WERI-Rb-1 (cell line): ENCODE measurements at regions not wholly inside any gene's neighbourhood (a gene's known extent, or its start where the extent isn't known, plus 50 kb on each side); places are given as distances from the start of the nearest gene placed in this dataset.
"Not testable (repeated sequence)": the region's sequence is repeated elsewhere in the genome, so short reads cannot be mapped to it uniquely, and the experiment has no call there.

Source experiments
- DNase-seq: peaks from one replicate; pipeline ENCODE4 v3.0.0-alpha.2; 2020
- H3K27ac ChIP-seq: fragments of 250-450 bp; sonication (Bioruptor Pico); 2 replicates; pipeline ENCODE4 v1.5.1; 2020; ENCODE audit warnings: mild to moderate bottlenecking, moderate library complexity
- H3K27me3 ChIP-seq: fragments of 250-450 bp; sonication (Bioruptor Pico); 2 replicates; pipeline ENCODE4 v1.5.1; 2021; ENCODE audit warnings: mild to moderate bottlenecking, low read depth, moderate library complexity; ENCODE audit not compliant: insufficient read depth, severe bottlenecking
- H3K36me3 ChIP-seq: fragments of 250-450 bp; sonication (Bioruptor Pico); 2 replicates; pipeline ENCODE4 v1.5.1; 2020; ENCODE audit warnings: mild to moderate bottlenecking, moderate library complexity
- H3K4me3 ChIP-seq: 2 replicates; pipeline ENCODE4 v1.5.1; 2011; ENCODE audit warnings: low read depth, mild to moderate bottlenecking, control low read depth, low read length
- H3K9me3 ChIP-seq: fragments of 250-450 bp; sonication (Bioruptor Pico); 2 replicates; pipeline ENCODE4 v1.5.1; 2021; ENCODE audit warnings: mild to moderate bottlenecking, moderate library complexity; ENCODE audit not compliant: severe bottlenecking
- CTCF ChIP-seq: IDR thresholded peaks from 2 replicates; pipeline ENCODE4 v1.5.1; 2011; ENCODE audit warnings: low read depth, mild to moderate bottlenecking, control low read depth, inconsistent platforms, low read length

GRCh38 chr1:148392505-148392904 is 90.6 kb downstream of the PPIAL4G start:
- not testable (repeated sequence) for H3K27me3 ChIP-seq, H3K27ac ChIP-seq, H3K9me3 ChIP-seq, DNase-seq, H3K36me3 ChIP-seq, H3K4me3 ChIP-seq

GRCh38 chr1:148391323-148391722 is 91.8 kb downstream of the PPIAL4G start:
- H3K4me3 ChIP-seq, H3K9me3 ChIP-seq, H3K36me3 ChIP-seq, DNase-seq, H3K27me3 ChIP-seq, H3K27ac ChIP-seq: not testable (repeated sequence)

- H3K27ac ChIP-seq, result no peak overlapping the region
- no peaks in the 10 kb centered on the region for H3K36me3 ChIP-seq
- DNase-seq, result no peak
- no peaks in the 10 kb centered on the region for H3K27me3 ChIP-seq
- no peak overlapping the region for H3K4me3 ChIP-seq
- no peaks in the 10 kb centered on the region for H3K9me3 ChIP-seq
- no peak for TF ChIP-seq CTCF
Measured at GRCh38 chr1:148389027-148389339, 94.1 kb downstream of the PPIAL4G start.

GRCh38 chr1:148388260-148389026 is 94.7 kb downstream of the PPIAL4G start:
- Histone ChIP-seq H3K9me3 (no peaks in the 10 kb centered on the region), H3K27ac (no peak overlapping the region), H3K4me3 (no peak overlapping the region), H3K27me3 (no peaks in the 10 kb centered on the region), H3K36me3 (no peaks in the 10 kb centered on the region)
- no peak for TF ChIP-seq CTCF
- no peak for DNase-seq

GRCh38 chr1:148387949-148388259 is 95.2 kb downstream of the PPIAL4G start:
- not testable (repeated sequence) for H3K27me3 ChIP-seq, DNase-seq, H3K9me3 ChIP-seq, H3K27ac ChIP-seq, H3K4me3 ChIP-seq, H3K36me3 ChIP-seq

- not testable (repeated sequence) for H3K27me3 ChIP-seq, H3K36me3 ChIP-seq, H3K9me3 ChIP-seq, H3K27ac ChIP-seq, H3K4me3 ChIP-seq, DNase-seq
Measured at GRCh38 chr1:148387122-148387948, 95.8 kb downstream of the PPIAL4G start.

GRCh38 chr1:148386617-148387016 is 96.5 kb downstream of the PPIAL4G start:
- Histone ChIP-seq H3K36me3 (no peaks in the 10 kb centered on the region), H3K9me3 (no peaks in the 10 kb centered on the region), H3K27ac (no peak overlapping the region), H3K27me3 (no peaks in the 10 kb centered on the region), H3K4me3 (no peak overlapping the region)
- no peak for TF ChIP-seq CTCF
- DNase-seq, result no peak

- H3K27ac ChIP-seq, H3K4me3 ChIP-seq, H3K9me3 ChIP-seq, H3K27me3 ChIP-seq, H3K36me3 ChIP-seq, DNase-seq: not testable (repeated sequence)
Measured at GRCh38 chr1:148386031-148386398, 97.1 kb downstream of the PPIAL4G start.
